LNCAP (cell line): ENCODE measurements at regions not wholly inside any gene's neighbourhood (a gene's known extent, or its start where the extent isn't known, plus 50 kb on each side); places are given as distances from the start of the nearest gene placed in this dataset.

Experiments used
- CTCF ChIP-seq: fragments of 450-650 bp; IDR thresholded peaks from 2 replicates; pipeline ENCODE4 v1.5.1; 2017; ENCODE audit warnings: mild to moderate bottlenecking

GRCh38 chr18:46338766-46339165 lies 234.6 kb downstream of the HAUS1 start:
- no peak for TF ChIP-seq CTCF

- no peak for TF ChIP-seq CTCF
Measured at GRCh38 chr18:46340716-46341115, 236.5 kb downstream of the HAUS1 start.

- TF ChIP-seq CTCF, result no peak
Measured at GRCh38 chr18:46341986-46342525, 237.9 kb downstream of the HAUS1 start.

GRCh38 chr18:46343456-46343855 lies 239.3 kb downstream of the HAUS1 start:
- TF ChIP-seq CTCF, result no peak

GRCh38 chr18:46343931-46344372 lies 239.8 kb downstream of the HAUS1 start:
- no peak for TF ChIP-seq CTCF

GRCh38 chr18:46344416-46345180 lies 240.4 kb downstream of the HAUS1 start:
- no peak for TF ChIP-seq CTCF

GRCh38 chr18:46345181-46345465 lies 240.9 kb downstream of the HAUS1 start:
- TF ChIP-seq CTCF, result no peak
